Muscle layer of colon (tissue), 2 donors: ENCODE measurements at regions not wholly inside any gene's neighbourhood (a gene's known extent, or its start where the extent isn't known, plus 50 kb on each side); places are given as distances from the start of the nearest gene placed in this dataset.
A peak's percentile ranks its signal among the peaks of the same experiment; 100 is the strongest.
"Not testable (repeated sequence)": the region's sequence is repeated elsewhere in the genome, so short reads cannot be mapped to it uniquely, and the experiment has no call there.

Experiments
- H3K27ac ChIP-seq: one replicate; pipeline ENCODE4 v1.7.0; 2013; ENCODE audit warnings: low read depth, mild to moderate bottlenecking, low read length, moderate library complexity
- H3K27me3 ChIP-seq, 2 donors: one replicate each; pipeline ENCODE4 v1.7.0; 2013; ENCODE audit warnings: low read length in 2 of 2, mild to moderate bottlenecking in 2 of 2; ENCODE audit not compliant: insufficient read depth in 2 of 2, control insufficient read depth in 1 of 2
- H3K36me3 ChIP-seq: one replicate; pipeline ENCODE4 v1.7.0; 2013; ENCODE audit warnings: mild to moderate bottlenecking, low read length; ENCODE audit not compliant: insufficient read depth
- H3K4me1 ChIP-seq: one replicate; pipeline ENCODE4 v1.7.0; 2013; ENCODE audit warnings: mild to moderate bottlenecking, low read length; ENCODE audit not compliant: insufficient read depth
- H3K4me3 ChIP-seq, 2 donors: one replicate each; pipeline ENCODE4 v1.7.0; 2013; ENCODE audit warnings: low read length in 2 of 2, low read depth in 1 of 2, mild to moderate bottlenecking in 1 of 2, moderate library complexity in 1 of 2
- H3K9ac ChIP-seq: one replicate; pipeline ENCODE4 v1.7.0; 2013; ENCODE audit warnings: low read length
- H3K9me3 ChIP-seq: one replicate; pipeline ENCODE4 v1.7.0; 2013; ENCODE audit warnings: mild to moderate bottlenecking, low read length
- donor health status: abdominal sarcoma.
- donor health status: Adenocarcinoma of cecum.

GRCh38 chrX:140092121-140092520 lies 126.8 kb upstream of the CXorf66 start:
- H3K9me3 ChIP-seq = no peaks in the 10 kb centered on the region
- H3K9ac ChIP-seq = no peak overlapping the region
- no peak overlapping the region for H3K27ac ChIP-seq
- H3K27me3 ChIP-seq = peaks cover 4 to 5% of the 10 kb centered on the region in 2 donors
- H3K4me1 ChIP-seq = no peaks in the 10 kb centered on the region
- H3K4me3 ChIP-seq = peak overlapping the region in 1 of 2 donors; percentile 41
- no peaks in the 10 kb centered on the region for H3K36me3 ChIP-seq

- Histone ChIP-seq H3K27ac (no peak overlapping the region), H3K9me3 (no peaks in the 10 kb centered on the region), H3K36me3 (no peaks in the 10 kb centered on the region), H3K9ac (no peak overlapping the region), H3K4me1 (no peaks in the 10 kb centered on the region), H3K27me3 (peaks cover 4 to 5% of the 10 kb centered on the region in 2 donors), H3K4me3 (peak overlapping the region; percentile 20 to 41)
These were observed 126.0 kb upstream of the CXorf66 start for GRCh38 chrX:140091125-140091886.

- H3K4me3 ChIP-seq = peak overlapping the region in 1 of 2 donors; percentile 27
- H3K4me1 ChIP-seq = no peaks in the 10 kb centered on the region
- no peaks in the 10 kb centered on the region for H3K36me3 ChIP-seq
- H3K9ac ChIP-seq = no peak overlapping the region
- no peak overlapping the region for H3K27ac ChIP-seq
- peaks cover 0 to 4% of the 10 kb centered on the region in 2 donors for H3K27me3 ChIP-seq
- H3K9me3 ChIP-seq = no peaks in the 10 kb centered on the region
These were observed 125.4 kb upstream of the CXorf66 start for GRCh38 chrX:140090800-140091124.

GRCh38 chrX:140088438-140088837 lies 123.1 kb upstream of the CXorf66 start:
- no peak overlapping the region for H3K9ac ChIP-seq
- H3K27me3 ChIP-seq = peaks cover 0 to 4% of the 10 kb centered on the region in 2 donors
- H3K9me3 ChIP-seq = no peaks in the 10 kb centered on the region
- H3K36me3 ChIP-seq = no peaks in the 10 kb centered on the region
- no peak overlapping the region for H3K4me3 ChIP-seq
- H3K27ac ChIP-seq = no peak overlapping the region
- H3K4me1 ChIP-seq = no peaks in the 10 kb centered on the region

GRCh38 chrX:140087875-140088274 lies 122.6 kb upstream of the CXorf66 start:
- Histone ChIP-seq H3K9me3 (no peaks in the 10 kb centered on the region), H3K27ac (no peak overlapping the region), H3K4me1 (no peaks in the 10 kb centered on the region), H3K4me3 (no peak overlapping the region), H3K9ac (no peak overlapping the region), H3K36me3 (no peaks in the 10 kb centered on the region), H3K27me3 (peaks cover 0 to 1% of the 10 kb centered on the region in 2 donors)

- Histone ChIP-seq H3K36me3 (no peaks in the 10 kb centered on the region), H3K4me1 (no peaks in the 10 kb centered on the region), H3K9me3 (no peaks in the 10 kb centered on the region), H3K27ac (no peak overlapping the region), H3K9ac (no peak overlapping the region), H3K27me3 (no peaks in the 10 kb centered on the region), H3K4me3 (no peak overlapping the region)
These were observed 121.4 kb upstream of the CXorf66 start for GRCh38 chrX:140086691-140087090.

GRCh38 chrX:140074851-140075250 lies 109.5 kb upstream of the CXorf66 start:
- not testable (repeated sequence) for H3K36me3 ChIP-seq, H3K27me3 ChIP-seq, H3K9ac ChIP-seq, H3K9me3 ChIP-seq, H3K4me1 ChIP-seq, H3K4me3 ChIP-seq, H3K27ac ChIP-seq

- no peaks in the 10 kb centered on the region for H3K9me3 ChIP-seq
- H3K27ac ChIP-seq = no peak overlapping the region
- H3K4me1 ChIP-seq = no peaks in the 10 kb centered on the region
- H3K36me3 ChIP-seq = no peaks in the 10 kb centered on the region
- no peaks in the 10 kb centered on the region for H3K27me3 ChIP-seq
- no peak overlapping the region for H3K9ac ChIP-seq
- no peak overlapping the region for H3K4me3 ChIP-seq
These were observed 105.7 kb upstream of the CXorf66 start for GRCh38 chrX:140071037-140071436.

GRCh38 chrX:140065961-140066662 lies 100.8 kb upstream of the CXorf66 start:
- Histone ChIP-seq H3K4me3 (no peak overlapping the region), H3K9me3 (no peaks in the 10 kb centered on the region), H3K4me1 (no peaks in the 10 kb centered on the region), H3K9ac (no peak overlapping the region), H3K27ac (no peak overlapping the region), H3K27me3 (no peaks in the 10 kb centered on the region), H3K36me3 (no peaks in the 10 kb centered on the region)

- no peaks in the 10 kb centered on the region for H3K27me3 ChIP-seq
- no peak overlapping the region for H3K4me3 ChIP-seq
- H3K36me3 ChIP-seq = no peaks in the 10 kb centered on the region
These were observed 99.7 kb upstream of the CXorf66 start for GRCh38 chrX:140064993-140065392.

GRCh38 chrX:140057001-140057411 lies 91.7 kb upstream of the CXorf66 start:
- Histone ChIP-seq H3K4me3 (no peak overlapping the region), H3K9ac (no peak overlapping the region), H3K9me3 (no peaks in the 10 kb centered on the region), H3K36me3 (no peaks in the 10 kb centered on the region), H3K27ac (no peak overlapping the region), H3K27me3 (peaks cover 7 to 11% of the 10 kb centered on the region in 2 donors), H3K4me1 (no peaks in the 10 kb centered on the region)

More at GRCh38 chrX:140064993-140065392, 99.7 kb upstream of the CXorf66 start:
- no peaks in the 10 kb centered on the region for H3K9me3 ChIP-seq
- no peak overlapping the region for H3K27ac ChIP-seq
- H3K9ac ChIP-seq = no peak overlapping the region
- no peaks in the 10 kb centered on the region for H3K4me1 ChIP-seq

- Histone ChIP-seq H3K27ac (no peak overlapping the region), H3K9ac (no peak overlapping the region), H3K27me3 (peaks cover 7 to 11% of the 10 kb centered on the region in 2 donors), H3K4me1 (no peaks in the 10 kb centered on the region), H3K4me3 (no peak overlapping the region), H3K9me3 (no peaks in the 10 kb centered on the region), H3K36me3 (no peaks in the 10 kb centered on the region)
These were observed 88.5 kb upstream of the CXorf66 start for GRCh38 chrX:140053846-140054245.
